GM18870 (cell line): ENCODE measurements at regions not wholly inside any gene's neighbourhood (a gene's known extent, or its start where the extent isn't known, plus 50 kb on each side); places are given as distances from the start of the nearest gene placed in this dataset.

Experiments used
- ATAC-seq: cut with Tn5 transposase; IDR thresholded peaks from one replicate; pipeline ENCODE4 v1.9.1; 2021; ENCODE audit warnings: moderate library complexity; ENCODE audit not compliant: unreplicated experiment

GRCh38 chr11:36874291-36874690 is 276.3 kb upstream of the RAG2 start:
- no peak for ATAC-seq

- ATAC-seq, result no peak
Observed at GRCh38 chr11:36870361-36870760, 272.3 kb upstream of the RAG2 start.

GRCh38 chr11:36868380-36868779 is 270.3 kb upstream of the RAG2 start:
- no peak for ATAC-seq

- ATAC-seq, result no peak
Observed at GRCh38 chr11:36865846-36866245, 267.8 kb upstream of the RAG2 start.

- ATAC-seq, result no peak
Observed at GRCh38 chr11:36854875-36855274, 256.8 kb upstream of the RAG2 start.

GRCh38 chr11:36848660-36849059 is 250.6 kb upstream of the RAG2 start:
- ATAC-seq, result no peak

- no peak for ATAC-seq
Observed at GRCh38 chr11:36840378-36840777, 242.3 kb upstream of the RAG2 start.

- no peak for ATAC-seq
Observed at GRCh38 chr11:36837831-36838437, 239.9 kb upstream of the RAG2 start.

- no peak for ATAC-seq
Observed at GRCh38 chr11:36825251-36825650, 227.2 kb upstream of the RAG2 start.

GRCh38 chr11:36824349-36824748 is 226.3 kb upstream of the RAG2 start:
- ATAC-seq, result no peak

- ATAC-seq, result no peak
Observed at GRCh38 chr11:36822829-36823228, 224.8 kb upstream of the RAG2 start.

GRCh38 chr11:36818410-36818809 is 220.4 kb upstream of the RAG2 start:
- ATAC-seq, result no peak

GRCh38 chr11:36817336-36817965 is 219.4 kb upstream of the RAG2 start:
- ATAC-seq, result peak; percentile 65

GRCh38 chr11:36809303-36809702 is 211.3 kb upstream of the RAG2 start:
- ATAC-seq, result no peak

GRCh38 chr11:36807871-36808270 is 209.8 kb upstream of the RAG2 start:
- no peak for ATAC-seq

GRCh38 chr11:36803084-36803483 is 205.0 kb upstream of the RAG2 start:
- no peak for ATAC-seq

GRCh38 chr11:36792996-36793914 is 195.2 kb upstream of the RAG2 start:
- ATAC-seq, result no peak

GRCh38 chr11:36791957-36792356 is 193.9 kb upstream of the RAG2 start:
- peak; percentile 63 for ATAC-seq

- ATAC-seq, result no peak
Observed at GRCh38 chr11:36790526-36790925, 192.5 kb upstream of the RAG2 start.

- no peak for ATAC-seq
Observed at GRCh38 chr11:36783808-36784207, 185.8 kb upstream of the RAG2 start.

- no peak for ATAC-seq
Observed at GRCh38 chr11:36779791-36780190, 181.8 kb upstream of the RAG2 start.

GRCh38 chr11:36777311-36777710 is 179.3 kb upstream of the RAG2 start:
- ATAC-seq, result no peak
